VCaP (cell line): ENCODE measurements at regions not wholly inside any gene's neighbourhood (a gene's known extent, or its start where the extent isn't known, plus 50 kb on each side); places are given as distances from the start of the nearest gene placed in this dataset.

Experiments
- H3K27ac ChIP-seq: fragments of 450-650 bp; 2 replicates; pipeline ENCODE4 v1.5.1; 2017
- TF ChIP-seq, protein P1 (sequence below): fragments of 450-650 bp; conservative IDR thresholded peaks from 2 replicates; pipeline ENCODE4 v1.5.1; 2017; ENCODE audit warnings: mild to moderate bottlenecking, moderate library complexity

DNA sequence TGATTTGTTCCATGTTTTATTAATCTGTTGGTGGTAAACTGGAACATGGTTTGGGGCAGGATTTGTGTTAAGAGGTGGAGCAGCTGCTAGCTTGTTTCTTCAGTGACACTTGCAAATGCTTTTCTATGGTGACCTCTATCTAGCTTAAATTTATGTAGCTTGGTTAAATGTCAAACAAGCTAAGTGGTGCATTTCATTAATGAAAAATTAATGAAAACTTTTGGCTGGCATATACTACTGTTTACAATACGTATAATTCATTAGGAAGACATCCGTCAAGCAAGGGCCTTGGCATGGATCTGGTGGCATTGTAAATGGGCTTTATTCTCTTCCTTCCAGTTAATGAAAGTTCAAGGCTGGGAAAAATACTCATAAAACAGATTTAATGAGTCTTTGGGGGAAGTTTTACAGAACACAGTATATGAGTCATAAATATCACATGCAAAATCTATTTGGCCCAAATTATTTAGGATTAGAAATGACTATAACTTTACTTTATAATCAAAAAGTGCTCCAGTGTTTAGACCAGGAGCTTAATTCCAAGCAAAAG, 807.7 kb upstream of the SEL1L start:
- TF ChIP-seq, protein P1, sequence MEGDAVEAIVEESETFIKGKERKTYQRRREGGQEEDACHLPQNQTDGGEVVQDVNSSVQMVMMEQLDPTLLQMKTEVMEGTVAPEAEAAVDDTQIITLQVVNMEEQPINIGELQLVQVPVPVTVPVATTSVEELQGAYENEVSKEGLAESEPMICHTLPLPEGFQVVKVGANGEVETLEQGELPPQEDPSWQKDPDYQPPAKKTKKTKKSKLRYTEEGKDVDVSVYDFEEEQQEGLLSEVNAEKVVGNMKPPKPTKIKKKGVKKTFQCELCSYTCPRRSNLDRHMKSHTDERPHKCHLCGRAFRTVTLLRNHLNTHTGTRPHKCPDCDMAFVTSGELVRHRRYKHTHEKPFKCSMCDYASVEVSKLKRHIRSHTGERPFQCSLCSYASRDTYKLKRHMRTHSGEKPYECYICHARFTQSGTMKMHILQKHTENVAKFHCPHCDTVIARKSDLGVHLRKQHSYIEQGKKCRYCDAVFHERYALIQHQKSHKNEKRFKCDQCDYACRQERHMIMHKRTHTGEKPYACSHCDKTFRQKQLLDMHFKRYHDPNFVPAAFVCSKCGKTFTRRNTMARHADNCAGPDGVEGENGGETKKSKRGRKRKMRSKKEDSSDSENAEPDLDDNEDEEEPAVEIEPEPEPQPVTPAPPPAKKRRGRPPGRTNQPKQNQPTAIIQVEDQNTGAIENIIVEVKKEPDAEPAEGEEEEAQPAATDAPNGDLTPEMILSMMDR, result no peak
- no peak overlapping the region for H3K27ac ChIP-seq

DNA sequence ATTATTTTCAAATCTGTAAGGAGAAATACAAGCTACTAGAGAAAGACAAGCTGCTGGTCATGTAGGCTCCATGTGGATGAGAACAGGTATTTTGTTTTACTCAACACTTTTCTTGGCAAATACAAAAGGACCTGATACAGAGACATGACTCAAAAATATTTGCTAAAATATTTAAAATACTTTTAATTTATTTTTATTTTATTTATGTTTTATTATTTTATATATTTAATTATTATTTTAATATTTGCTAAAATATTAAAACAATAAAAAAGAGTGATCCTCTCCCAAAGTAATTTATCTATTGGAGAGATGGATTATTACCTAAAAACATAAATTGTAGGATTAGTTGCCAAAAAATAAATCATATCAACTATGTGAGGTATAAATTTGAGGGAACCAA, 808.9 kb upstream of the SEL1L start:
- TF ChIP-seq, protein P1, result no peak
- no peak overlapping the region for H3K27ac ChIP-seq

DNA sequence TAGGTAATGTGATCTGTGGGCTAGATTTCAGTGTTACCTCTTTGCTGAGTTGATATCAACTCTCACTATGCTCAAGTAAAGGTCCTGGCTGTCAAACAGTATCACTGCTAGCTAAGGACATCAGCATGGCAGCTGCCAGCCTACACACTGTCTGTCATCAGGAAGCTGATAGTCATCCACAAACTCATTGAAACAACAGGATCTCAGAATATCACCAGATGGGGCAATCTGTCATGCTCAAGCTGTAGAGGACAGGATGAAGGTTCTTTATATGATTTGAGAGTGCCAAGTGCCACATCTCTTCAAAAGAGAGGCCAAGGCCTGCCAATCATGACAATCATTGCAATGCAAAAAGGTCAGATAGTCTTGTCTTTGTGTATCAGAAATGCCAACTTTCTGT, 811.5 kb upstream of the SEL1L start:
- TF ChIP-seq, protein P1, result no peak
- no peak overlapping the region for H3K27ac ChIP-seq

DNA sequence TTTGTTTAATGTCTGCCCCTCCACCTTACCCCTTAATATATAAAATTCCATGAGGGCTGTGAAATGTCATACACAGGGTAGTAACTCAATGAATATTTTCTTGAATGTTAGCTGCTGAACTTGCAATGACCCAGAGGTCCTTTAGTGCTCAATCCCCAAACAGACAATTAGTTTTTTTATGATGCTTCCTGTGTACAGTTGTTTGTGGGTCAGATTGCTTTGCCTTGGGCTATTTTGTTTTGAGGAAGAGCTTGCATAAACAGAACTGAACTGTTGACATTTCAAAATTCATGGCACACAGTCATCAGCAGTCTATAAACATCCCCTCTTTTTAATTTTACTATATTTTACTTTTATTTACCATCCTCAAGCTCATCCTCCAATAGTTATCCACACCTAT, 820.5 kb upstream of the SEL1L start:
- TF ChIP-seq, protein P1, result no peak
- no peak overlapping the region for H3K27ac ChIP-seq

DNA sequence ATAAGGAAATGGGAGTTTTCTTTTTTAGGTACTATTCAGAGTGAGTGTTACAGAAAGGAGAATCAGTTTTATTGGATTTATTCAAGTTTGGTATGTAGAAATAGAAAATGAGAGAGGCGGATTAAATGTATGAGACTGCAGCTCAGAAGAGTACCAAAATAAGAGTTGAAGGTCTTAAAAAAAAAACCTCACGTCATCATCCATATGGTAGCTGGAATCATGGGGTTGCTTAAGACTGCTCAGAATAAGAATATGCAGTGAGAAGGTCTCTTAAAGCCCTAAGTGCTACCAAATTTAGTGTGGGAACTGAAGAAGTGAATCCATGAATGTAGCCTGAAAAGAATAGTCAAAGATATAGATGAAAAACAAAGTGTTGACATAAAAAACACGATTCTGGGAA, 825.5 kb upstream of the SEL1L start:
- TF ChIP-seq, protein P1, result no peak
- no peak overlapping the region for H3K27ac ChIP-seq

DNA sequence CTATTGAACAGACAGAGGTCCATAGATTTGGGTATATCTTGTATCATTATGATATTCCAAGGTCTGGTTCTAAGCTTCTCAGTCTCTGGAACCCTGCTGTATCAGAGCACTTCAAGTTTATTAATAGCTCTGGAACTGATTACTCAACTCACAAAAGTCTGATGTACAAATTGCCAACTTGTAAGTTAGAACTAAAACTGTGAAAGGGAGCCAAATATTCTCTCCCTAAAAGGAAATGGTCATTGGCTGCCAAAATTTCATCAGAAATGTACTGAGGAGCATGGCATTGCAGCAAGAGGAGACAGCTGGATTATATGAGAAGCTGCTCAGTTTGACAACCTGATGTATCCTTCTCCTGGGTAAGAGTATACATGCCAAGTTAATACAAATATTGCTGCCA, 828.8 kb upstream of the SEL1L start:
- TF ChIP-seq, protein P1, result no peak
- H3K27ac ChIP-seq, result no peak overlapping the region

DNA sequence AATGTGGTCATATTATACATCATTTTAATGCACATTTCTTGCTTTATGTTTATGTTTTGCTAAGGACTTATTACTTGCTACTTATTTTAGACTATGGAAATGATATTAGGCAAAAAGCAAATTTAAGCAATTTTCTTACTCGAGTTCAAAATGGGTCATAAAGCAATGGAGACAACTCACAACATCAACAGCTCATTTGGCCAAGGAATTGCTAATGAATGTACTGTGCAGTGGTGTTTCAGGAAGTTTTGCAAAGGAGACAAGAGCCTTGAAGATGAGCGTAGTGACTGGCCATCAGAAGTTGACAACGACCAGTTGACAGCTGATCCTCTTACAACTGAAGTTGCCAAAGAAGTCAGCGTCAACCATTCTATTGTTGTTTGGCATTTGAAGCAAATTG, 831.8 kb upstream of the SEL1L start:
- H3K27ac ChIP-seq, result no peak overlapping the region
- TF ChIP-seq, protein P1, result no peak
